HG03469 (cell line): ENCODE measurements at regions not wholly inside any gene's neighbourhood (a gene's known extent, or its start where the extent isn't known, plus 50 kb on each side); places are given as distances from the start of the nearest gene placed in this dataset.
"Not testable (repeated sequence)": the region's sequence is repeated elsewhere in the genome, so short reads cannot be mapped to it uniquely, and the experiment has no call there.

ENCODE experiments used
- ATAC-seq: cut with Tn5 transposase; IDR thresholded peaks from one replicate; pipeline ENCODE4 v1.9.1; 2021; ENCODE audit warnings: mild to moderate bottlenecking, moderate library complexity, moderate number of reproducible peaks; ENCODE audit not compliant: unreplicated experiment

- no peak for ATAC-seq
Observed at GRCh38 chr10:121316432-121316831, 281.8 kb downstream of the FGFR2 start.

DNA sequence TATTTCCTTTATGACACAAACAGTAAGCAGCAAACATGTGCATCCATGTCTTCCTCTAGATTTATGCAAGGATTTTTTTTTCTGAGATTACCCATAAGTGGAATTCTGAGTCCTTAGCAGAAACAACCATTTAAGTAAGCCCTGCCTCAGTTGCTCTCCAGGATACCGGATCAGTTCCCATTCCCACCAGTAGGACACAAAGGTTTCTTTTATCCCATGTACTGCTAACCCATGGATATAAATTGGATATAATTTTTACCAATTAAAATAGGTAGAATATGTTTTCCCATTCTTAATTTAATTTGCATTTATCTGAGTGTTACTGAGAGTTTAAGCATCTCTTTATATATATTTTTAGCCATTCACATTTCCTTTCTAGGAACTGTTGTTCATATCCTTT, 280.9 kb downstream of the FGFR2 start:
- ATAC-seq: no peak

GRCh38 chr10:121322046-121322445, 276.2 kb downstream of the FGFR2 start:
- no peak for ATAC-seq

DNA sequence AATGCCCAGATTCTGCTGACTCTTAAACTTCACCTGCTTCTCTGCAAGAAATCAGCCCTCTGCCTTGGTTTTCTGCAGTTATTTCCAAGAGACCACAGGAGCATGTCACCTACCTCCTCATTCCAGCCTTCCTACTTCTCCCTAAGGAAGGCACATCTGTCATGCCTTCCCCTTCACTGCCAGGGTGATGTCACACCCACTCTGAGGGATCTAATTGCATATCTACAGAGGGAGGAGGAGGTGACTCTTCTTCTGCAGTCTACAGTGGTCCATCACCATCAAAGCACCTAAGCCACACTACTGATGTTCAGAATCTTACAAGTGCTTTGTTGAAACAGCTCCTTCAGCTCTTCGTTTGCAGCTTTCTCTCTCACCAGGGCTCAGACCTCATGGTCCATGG, 275.5 kb downstream of the FGFR2 start:
- ATAC-seq: no peak

DNA sequence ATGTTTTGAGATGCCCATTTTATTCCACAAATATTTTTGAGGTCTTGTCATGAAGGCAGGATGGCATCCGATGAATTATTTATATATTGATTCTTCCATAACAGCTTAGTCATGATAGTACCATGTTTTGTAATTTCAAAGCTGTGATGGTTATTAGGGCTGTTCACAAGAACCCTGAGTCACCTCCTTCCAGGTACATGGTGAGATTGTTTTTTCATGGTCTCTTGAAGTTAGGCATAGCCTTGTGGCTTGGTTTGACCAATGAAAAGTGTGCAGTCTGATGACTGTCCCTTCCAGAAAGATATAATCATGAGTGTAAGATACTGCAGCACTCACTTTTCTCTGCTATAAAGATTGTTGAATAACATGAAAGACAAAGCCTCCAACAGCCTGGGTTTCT, 274.8 kb downstream of the FGFR2 start:
- no peak for ATAC-seq

GRCh38 chr10:121324678-121325213, 273.5 kb downstream of the FGFR2 start:
- ATAC-seq: no peak

DNA sequence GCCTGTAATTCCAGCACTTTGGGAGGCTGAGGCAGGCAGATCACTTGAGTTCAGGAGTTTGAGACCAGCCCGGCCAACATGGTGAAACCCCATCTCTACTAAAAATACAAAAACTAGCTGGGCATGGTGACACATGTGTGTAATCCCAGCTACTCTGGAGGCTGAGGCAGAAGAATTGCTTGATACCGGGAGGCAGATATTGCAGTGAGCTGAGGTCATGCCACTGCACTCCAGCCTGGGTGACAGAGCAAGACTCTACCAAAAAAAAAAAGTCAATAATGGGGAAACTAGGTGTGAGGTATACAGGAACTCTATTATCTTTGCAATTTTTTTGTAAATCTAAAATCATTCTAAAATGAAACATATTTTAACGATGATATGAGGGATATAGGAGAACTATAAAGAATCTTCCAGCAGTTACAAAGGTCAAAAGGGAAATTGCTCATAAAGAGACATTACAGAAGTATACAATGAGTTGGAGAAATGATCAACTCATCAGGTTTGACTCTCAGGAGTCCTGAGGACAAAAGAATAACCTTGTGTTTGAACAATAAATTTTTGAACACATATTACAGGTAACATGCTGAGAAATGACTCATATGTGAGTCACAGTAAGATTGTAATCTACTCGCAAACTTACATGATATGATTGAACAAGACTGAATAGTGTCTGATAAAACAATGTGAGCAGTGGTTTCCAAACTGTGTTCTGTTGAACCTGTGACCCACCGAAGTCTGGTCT, 272.6 kb downstream of the FGFR2 start:
- ATAC-seq: no peak

- no peak for ATAC-seq
Observed at GRCh38 chr10:121326905-121327304, 271.3 kb downstream of the FGFR2 start.

DNA sequence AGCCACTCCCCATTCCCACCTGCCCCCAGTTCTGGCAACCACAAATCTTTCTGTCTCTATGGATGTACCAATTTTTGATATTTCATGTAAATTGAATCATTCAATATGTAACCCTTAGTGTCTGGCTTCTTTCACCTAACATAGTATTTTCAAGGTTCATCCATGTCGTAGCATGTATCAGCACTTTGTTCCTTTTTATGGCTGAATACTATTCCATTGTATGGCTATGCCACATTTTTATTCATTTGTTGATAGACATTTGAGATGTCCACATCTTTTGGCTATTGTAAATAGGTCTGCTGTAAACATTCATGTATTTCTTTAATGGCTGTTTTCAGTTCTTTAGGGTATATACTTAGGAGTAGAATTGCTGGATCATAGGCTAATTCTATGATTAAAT, 270.5 kb downstream of the FGFR2 start:
- ATAC-seq: no peak

GRCh38 chr10:121329631-121330030, 268.6 kb downstream of the FGFR2 start:
- not testable (repeated sequence) for ATAC-seq

DNA sequence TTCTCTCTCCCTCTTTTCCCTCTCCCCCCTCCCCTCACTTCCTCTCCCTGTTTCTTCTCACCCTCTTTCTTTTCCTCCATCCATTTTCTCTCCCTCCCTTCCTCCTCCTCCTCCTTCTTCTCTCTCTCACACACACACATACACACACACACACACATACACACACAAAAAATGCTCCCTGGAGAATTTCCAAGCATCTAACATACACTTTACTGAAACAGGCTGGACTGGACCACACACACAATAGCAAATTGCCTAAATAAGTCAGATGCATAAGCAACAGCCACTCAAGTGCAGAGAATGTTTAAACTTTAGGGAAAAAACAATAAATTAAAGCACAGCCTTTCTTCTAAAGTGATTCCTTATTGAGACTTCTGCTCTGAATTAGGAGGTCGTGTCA, 267.7 kb downstream of the FGFR2 start:
- no peak for ATAC-seq

DNA sequence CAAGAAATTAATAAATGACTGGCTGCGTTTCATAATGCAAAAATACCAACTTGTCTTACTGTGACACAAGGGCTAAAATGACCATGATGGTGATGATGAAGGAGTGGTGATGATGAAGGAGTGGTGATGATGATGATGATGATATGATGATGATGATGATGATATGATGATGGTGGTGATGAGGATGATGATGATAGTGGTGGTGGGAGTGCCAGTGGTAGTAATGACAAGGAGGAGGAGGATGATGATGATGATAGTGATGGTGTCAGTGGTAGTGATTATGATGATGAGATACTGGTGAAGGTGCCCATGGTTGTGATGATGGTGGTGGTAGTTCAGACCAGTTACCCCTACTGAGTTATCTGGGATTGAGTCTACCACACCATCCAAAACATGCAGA, 265.9 kb downstream of the FGFR2 start:
- ATAC-seq: no peak

DNA sequence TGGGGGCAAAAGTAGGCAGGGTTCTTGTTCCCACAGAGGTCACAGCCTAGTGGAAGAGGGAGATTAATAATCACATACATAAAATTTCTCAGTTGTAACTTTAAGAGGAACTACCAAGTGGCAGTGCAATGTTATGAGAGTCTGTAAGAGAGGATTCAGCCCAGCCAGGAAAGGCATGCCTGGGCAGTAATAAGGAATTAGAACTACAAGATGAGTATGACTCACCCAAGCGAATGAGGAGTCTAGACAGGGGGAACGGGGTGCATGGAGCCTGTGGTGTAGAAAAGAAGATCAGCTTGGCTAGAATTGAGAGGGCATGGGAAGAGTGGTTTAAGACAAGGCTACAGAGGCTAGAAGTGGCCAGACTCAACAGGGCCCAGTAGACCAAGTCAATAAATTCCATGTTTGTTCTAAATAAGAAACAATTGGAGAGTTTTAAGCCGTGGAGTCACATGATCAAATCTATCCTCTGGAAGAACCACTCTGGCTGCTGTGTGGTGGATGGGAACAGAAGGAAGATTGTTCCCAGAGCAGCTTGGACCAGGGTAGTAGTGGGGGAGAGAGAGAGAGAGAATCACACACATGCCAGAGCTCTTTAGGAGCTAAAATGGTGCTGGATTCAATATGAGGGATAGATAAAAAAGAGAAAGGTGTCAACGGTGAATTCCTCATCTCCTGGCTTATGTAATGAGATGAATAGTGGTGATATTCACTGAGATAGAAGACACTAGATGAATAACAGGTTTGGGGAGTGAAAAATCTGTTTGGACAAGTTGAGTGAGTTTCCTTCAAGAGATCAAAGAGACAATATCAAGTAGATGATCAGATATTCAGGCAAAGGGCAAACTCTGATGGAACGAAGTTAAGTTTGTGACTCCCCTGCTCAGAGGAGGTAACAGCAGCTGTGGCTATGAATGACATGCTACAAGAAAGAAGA, 265.1 kb downstream of the FGFR2 start:
- ATAC-seq: no peak

GRCh38 chr10:121335386-121335925, 262.8 kb downstream of the FGFR2 start:
- no peak for ATAC-seq

DNA sequence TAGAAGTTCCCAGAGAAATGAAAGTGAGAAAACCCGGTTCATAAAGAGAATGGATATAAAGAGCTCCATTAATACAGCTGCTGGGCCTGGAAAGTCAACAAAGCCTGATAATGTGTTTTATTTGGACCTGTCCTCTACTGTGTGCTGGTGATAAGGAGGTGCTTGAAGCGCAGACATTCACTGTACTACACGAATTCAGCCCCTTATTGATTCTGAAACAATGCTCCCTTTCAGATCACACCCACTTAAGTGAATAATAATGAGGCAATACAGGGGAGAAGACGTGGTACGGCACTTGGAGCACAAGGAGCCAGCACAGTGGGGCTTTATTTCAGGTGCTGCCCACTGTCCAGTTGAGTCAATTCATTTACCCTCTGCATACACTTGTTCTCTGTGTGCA, 260.8 kb downstream of the FGFR2 start:
- ATAC-seq: no peak

GRCh38 chr10:121338206-121338980, 259.9 kb downstream of the FGFR2 start:
- no peak for ATAC-seq

DNA sequence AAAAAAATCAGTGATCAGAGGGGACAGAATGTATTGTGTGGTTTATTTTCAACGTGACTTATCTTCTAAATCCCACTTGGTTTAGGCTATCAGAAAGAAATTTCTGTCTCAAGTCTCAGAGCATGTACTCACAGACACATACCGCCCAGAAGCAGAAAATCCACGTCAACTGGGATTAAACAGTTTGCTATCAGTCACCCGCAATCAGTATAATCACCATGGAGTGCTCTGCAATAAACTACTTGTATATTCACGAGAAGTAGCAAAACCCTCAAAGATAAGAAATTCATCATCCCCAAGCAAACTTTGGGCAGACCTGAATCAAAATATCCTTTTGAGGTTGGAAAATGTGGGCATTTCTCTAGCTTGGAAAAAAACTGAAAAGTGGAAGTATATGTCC, 259.1 kb downstream of the FGFR2 start:
- no peak for ATAC-seq

GRCh38 chr10:121340271-121340831, 257.9 kb downstream of the FGFR2 start:
- no peak for ATAC-seq

DNA sequence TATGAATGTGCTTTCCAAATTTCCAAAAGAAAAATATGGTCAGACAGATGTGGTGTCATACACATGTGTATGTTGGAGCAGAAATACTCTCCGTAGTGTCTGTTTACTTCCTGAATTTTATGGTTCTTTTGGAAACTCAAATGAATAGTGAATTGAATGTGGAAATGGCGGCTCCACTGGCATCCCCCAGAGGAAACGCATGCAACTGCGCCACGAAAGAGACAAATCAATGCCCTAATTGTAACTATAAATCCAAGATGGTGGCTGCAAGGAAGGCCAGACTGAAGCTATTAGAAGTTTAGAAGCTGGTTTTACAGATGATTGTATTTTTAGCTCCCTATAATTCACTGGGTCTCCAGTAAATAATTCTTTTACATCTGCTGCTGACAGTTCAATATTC, 246.7 kb downstream of the FGFR2 start:
- ATAC-seq: no peak

GRCh38 chr10:121352231-121352855, 245.9 kb downstream of the FGFR2 start:
- no peak for ATAC-seq
